Choroid plexus epithelial cell (primary cell): ENCODE measurements at regions not wholly inside any gene's neighbourhood (a gene's known extent, or its start where the extent isn't known, plus 50 kb on each side); places are given as distances from the start of the nearest gene placed in this dataset.

Source experiments
- DNase-seq: peaks from one replicate; pipeline ENCODE4 v3.0.0-alpha.2; 2010; ENCODE audit warnings: low read depth
- H3K4me3 ChIP-seq: 2 replicates; pipeline ENCODE4 v1.5.1; 2011; ENCODE audit warnings: low read depth, mild to moderate bottlenecking, control low read depth, low read length, moderate library complexity
- TF ChIP-seq, protein P1 (sequence below): conservative IDR thresholded peaks from 2 replicates; pipeline ENCODE4 v1.5.1; 2011; ENCODE audit warnings: low read depth, mild to moderate bottlenecking, control low read depth, inconsistent platforms, low read length, moderate library complexity

DNA sequence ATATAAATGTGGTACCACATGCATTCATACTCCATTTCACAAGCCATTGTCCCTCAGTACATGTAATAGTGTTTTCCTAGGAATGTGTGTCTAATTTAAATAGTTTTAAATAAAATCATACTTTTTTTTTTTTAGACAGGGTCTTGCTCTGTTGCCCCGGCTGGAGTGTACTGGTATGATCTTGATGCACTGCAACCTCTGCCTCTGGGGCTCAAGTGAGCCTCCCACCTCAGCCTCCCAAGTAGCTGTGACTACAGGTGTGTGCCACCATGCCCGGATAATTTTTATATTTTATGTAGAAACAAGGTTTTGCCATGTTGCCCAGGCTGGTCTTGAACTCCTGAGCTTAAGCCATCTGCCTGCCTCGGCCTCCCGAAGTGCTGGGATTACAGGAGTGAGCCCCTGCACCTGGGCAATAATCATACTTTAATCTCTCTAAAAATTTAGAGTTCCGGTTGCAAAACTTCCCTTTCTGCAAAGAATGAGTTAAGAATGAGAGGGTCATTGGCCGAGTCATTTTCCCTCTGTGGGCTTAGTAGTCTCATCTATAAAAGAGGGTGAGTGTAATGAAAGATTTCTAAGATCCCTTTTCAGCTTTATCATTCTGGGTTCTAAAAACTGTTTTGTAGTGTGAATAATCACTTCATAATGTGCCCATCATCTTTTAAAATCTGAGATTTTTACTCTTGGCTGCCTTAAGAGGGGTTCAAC lies 116.0 kb upstream of the PELI1 start:
- TF ChIP-seq, protein P1, sequence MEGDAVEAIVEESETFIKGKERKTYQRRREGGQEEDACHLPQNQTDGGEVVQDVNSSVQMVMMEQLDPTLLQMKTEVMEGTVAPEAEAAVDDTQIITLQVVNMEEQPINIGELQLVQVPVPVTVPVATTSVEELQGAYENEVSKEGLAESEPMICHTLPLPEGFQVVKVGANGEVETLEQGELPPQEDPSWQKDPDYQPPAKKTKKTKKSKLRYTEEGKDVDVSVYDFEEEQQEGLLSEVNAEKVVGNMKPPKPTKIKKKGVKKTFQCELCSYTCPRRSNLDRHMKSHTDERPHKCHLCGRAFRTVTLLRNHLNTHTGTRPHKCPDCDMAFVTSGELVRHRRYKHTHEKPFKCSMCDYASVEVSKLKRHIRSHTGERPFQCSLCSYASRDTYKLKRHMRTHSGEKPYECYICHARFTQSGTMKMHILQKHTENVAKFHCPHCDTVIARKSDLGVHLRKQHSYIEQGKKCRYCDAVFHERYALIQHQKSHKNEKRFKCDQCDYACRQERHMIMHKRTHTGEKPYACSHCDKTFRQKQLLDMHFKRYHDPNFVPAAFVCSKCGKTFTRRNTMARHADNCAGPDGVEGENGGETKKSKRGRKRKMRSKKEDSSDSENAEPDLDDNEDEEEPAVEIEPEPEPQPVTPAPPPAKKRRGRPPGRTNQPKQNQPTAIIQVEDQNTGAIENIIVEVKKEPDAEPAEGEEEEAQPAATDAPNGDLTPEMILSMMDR: no peak
- no peak overlapping the region for H3K4me3 ChIP-seq
- no peak for DNase-seq

DNA sequence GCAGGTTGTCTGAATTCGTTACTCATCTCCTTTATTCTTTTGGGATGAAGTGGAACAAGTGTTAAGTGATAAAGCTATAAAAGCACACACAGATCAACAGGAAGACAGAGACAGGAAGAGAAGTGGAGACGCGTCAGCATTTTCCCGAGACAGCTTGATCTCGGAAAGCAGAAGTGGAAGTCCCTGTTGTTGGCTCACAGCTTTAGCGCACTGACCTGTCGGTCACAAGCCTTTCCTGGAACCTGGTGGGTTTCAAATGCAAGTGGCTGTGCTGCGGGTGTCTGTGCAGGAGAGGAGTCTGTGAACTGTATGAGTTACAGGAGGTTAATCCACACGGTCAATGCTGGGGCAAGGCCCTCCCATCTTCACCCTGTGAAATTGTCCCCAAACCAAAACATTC lies 116.6 kb upstream of the PELI1 start:
- peak; percentile 44 for DNase-seq
- TF ChIP-seq, protein P1: no peak

DNA sequence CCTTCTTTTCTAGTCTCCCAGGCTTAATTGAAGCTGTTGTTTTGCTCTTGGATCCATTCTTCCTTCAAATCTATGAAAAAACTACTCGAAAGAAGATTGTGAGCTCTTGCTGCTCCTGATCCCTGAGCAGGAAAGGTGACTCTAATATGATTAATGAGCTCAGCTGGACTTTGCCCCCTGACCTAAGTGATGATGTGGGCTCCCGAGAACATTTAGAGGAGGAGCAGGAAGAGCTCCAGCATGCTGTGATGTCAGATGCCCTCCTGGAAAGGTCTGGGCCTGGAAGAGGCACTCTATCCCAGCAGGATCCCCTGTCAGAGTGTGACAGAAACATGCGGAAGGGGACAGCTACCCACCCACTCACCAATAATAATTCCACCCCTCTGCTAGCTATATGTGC lies 117.9 kb upstream of the PELI1 start:
- TF ChIP-seq, protein P1: no peak
- no peak overlapping the region for H3K4me3 ChIP-seq
- peak; percentile 69 for DNase-seq

More for the DNA sequence above, 116.6 kb upstream of the PELI1 start:
- no peak overlapping the region for H3K4me3 ChIP-seq

DNA sequence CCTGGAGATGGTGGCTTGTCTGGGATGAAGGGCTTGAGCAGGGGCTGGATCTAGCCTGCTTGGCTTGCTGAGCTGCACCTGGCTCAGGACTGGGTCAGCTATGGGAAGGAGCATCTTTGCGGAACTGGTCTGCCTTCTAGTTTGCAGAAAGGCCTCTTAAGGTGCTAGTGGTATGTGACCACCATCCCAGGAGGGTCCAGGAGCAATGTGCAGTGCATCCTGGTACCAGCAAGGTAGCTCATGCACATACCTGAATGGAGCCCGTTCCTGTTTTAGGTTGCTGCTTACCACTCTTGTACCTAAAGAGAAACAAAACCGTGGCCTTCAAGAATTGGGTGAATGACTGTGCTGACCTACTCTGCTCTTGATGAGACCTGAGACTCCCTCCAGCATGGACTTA lies 118.6 kb upstream of the PELI1 start:
- TF ChIP-seq, protein P1: no peak
- H3K4me3 ChIP-seq: no peak overlapping the region
- DNase-seq: no peak

DNA sequence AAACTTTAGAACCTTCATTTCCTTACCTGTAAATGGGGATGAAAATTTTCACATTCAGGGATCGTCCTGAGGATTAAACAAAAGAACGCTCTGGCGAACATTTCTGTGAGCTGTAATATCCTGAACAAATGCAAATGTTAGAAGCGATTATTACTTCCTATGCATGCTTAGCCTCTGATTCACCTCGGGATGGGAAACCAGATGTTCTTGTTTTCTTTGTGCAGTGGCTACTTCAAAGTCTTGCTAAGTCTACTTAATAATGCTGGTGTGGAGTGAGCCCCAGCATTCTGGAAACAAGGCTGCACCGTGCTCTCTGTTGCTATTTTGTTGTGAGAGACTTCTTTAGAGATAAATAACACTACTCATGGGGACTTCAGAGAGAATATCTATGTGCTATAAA lies 119.1 kb upstream of the PELI1 start:
- DNase-seq: peak; percentile 95
- TF ChIP-seq, protein P1: no peak
- H3K4me3 ChIP-seq: no peak overlapping the region

DNA sequence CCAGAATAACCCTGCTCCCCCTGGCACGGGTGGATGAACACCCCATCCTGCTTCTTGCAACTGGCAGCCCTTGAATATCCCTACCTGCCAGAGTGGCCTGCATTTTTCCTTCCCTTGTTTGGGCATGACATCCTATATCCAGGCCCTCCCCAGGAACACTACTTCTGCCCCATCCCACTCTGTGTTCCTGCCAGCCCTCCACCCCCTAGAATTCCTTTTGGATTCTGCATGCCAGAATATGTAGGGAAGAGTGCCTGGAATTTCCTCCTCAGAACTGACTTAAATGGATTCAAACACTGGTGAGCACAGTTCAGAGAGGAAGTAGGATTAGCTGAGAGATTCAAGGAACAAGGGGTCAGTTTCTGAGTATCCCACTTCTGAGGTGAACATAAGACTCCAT lies 123.5 kb upstream of the PELI1 start:
- no peak overlapping the region for H3K4me3 ChIP-seq
- DNase-seq: no peak
- TF ChIP-seq, protein P1: no peak

DNA sequence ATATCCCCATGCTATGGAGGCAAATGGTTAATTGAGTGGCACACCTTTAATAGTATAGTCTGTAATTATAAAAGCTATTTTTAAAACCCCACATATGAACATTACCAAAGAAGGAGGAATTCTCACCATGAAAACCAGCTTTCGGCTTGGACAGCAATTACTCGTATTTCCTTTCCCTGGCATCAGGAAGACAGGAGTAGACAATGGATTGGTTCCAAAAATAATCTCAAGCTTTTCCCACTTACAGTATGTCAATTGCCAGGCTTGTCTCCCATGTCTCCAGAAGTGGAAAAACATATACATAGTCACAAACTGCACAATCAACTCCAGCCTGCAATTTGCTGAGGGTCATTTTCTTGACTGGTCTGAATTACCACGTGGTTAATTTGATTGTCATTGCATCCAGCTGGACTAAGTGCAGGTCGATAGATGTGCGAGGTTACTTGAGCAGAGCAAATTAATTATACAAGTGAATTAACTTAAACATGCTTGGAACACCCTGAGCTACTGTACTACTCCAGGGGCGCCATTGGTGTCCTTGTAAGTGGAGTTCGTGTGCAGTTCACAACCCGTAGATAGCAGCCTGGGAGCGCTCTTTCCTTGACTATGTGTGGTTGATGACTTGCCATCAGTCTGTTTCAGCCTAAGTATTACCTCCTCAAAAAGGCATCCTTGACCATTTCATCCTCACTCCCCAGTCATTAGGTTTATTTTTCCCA lies 124.3 kb upstream of the PELI1 start:
- TF ChIP-seq, protein P1: no peak
- DNase-seq: no peak
- no peak overlapping the region for H3K4me3 ChIP-seq
